HPDE6-E6E7 (cell line): ENCODE measurements at regions not wholly inside any gene's neighbourhood (a gene's known extent, or its start where the extent isn't known, plus 50 kb on each side); places are given as distances from the start of the nearest gene placed in this dataset.

Experiments used
- DNase-seq: peaks from one replicate; pipeline ENCODE4 v3.0.0; 2011; ENCODE audit warnings: missing footprints; ENCODE audit errors: extremely low spot score

DNA sequence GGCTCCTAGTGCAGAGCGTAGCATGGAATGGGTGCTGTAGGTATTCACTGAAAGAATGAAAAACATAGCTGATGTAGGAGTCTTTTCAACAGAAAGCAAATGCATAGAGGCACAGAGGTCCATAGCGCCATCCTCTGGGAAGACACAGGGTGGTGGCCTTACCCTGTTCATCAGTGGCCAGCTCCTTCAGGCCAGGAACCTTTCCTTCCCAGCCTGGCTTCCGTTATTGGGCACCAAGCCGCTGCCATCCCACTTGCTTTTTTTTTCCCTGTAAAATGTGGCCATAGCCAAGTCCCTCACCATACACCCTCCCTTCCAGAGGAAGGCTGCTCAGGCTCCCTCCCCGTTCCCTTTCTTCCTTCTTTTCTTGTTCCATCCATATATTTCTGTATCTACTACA is 118.1 kb downstream of the ZNF621 start:
- no peak for DNase-seq

DNA sequence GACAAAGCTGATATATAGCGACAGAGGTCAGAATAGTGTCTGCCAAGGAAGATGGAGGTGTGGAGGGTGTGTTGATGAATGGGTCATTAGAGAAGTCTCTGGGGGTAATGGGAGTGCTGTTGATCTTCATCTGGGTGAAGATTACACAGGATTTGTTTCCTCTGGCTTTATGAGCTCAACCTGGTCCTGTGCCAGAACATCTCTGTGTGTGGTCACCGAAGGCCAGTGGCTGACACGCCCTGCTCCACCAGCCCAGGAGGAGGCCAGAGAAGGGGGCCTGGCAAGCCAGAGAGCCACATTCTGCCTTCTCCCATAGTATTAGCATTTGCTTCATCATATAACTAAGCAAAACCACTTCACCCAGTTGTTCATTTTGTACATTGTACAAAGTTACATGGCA is 121.1 kb downstream of the ZNF621 start:
- DNase-seq = no peak

DNA sequence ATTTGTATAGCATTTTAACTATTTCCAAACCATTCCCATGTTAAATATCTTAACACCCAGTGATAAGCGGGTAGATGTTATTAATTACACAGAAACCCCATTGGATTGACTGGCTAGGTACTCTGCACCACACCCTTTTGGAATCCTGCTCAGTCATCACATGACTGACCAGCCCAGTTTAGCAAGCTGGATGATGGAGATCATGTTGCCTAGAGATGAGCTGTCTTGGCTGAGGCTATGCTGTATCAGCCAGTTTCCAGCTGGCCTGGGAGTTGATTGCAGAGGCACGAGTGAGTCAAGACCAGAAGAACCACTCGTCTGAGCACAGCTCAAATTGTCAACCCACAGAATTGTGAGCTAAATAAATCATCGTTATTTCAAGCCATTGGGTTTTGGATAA is 124.6 kb downstream of the ZNF621 start:
- DNase-seq = no peak

DNA sequence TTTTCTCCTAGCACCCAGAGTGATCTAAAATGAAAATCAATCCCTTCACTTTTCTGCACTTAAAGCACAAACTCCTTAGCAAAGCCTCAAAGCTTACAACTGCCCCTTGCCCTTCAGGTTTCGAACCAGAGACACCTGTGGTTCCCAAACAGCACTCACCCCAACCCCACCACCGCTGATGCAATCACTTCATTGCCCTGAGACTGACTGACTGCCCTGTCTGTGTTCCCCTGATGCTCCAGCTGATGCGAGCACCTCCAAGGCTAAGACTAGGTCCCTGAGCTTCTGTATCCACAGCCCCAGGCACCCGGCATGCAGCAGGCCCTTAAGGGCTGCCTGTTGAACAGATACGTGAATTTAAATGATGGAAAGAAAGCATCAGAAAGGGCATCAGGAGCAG is 127.3 kb downstream of the ZNF621 start:
- DNase-seq = no peak

DNA sequence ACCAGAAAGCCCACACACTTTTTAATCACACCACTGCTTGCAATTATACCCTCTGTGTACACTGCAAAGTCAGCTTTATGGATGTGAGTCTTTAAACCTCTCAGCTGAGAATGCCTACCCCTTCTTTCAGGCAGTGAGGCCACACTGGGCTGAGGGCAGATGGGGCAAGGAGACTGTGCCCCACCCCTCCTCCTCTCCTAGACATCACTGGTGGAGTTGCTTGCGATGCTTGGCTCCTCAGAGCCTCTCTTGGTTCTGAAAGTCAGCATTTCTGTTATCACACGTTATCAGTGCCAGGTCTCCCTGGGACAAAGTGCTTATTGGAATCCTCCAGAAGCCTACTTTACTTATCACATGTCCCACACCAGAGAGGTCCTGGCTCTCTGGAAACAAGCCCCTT is 128.2 kb downstream of the ZNF621 start:
- DNase-seq = no peak

DNA sequence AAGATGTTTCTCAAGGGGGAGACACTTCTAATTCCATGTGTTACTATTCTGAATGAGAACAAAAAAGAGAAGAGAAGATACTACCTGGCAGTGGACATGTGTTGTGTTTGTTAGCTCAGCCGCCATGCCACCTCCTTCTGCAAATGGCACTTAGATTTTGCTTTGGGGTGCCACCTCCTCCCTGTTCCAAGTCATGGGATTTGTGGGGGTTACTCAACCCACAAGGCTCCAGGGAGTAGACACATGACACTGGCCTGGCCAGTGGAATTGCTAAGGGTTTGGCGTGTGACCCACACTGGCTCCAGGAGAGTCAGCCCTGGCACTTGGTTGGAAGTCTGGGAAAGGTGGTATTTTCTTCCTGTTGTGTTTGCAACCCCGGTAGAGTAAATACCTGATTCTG is 129.1 kb downstream of the ZNF621 start:
- DNase-seq = no peak

DNA sequence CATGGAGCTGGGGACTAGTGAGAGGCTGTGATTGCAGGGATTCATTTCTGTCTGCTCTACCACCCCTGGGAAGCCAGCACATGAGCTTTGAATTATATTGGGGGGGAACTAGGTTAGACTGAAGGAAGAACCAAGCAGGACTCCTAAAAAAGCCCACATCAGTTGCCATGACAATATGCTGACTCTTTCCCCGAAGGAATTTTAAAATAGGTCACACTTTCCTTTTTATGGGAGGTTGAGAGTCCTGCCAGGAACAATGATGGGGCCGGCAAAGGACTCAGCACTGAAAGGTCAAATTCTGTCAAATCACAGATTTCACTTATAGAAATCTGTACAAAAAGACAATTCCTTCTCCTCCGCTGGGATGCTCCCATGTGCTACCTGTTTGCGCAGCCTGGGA is 130.8 kb downstream of the ZNF621 start:
- DNase-seq = no peak

DNA sequence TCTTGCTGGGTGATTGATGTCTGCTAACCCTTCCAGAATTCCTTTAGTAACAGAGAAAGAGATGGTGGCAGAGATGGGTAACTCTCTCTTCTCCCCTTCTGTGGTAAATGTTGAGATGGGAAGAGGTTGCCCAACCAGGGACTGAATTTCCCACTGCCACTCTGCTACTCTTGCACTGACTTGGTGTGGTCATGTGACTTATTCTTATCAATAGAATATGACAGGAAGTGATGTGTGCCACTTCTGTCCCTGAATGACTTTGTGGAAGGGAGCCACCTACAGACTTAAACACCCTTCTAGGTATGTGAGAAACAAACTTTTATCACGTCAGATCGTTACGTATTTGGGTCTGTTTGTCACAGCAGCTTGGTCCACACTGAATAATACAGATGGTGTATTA is 132.9 kb downstream of the ZNF621 start:
- no peak for DNase-seq

DNA sequence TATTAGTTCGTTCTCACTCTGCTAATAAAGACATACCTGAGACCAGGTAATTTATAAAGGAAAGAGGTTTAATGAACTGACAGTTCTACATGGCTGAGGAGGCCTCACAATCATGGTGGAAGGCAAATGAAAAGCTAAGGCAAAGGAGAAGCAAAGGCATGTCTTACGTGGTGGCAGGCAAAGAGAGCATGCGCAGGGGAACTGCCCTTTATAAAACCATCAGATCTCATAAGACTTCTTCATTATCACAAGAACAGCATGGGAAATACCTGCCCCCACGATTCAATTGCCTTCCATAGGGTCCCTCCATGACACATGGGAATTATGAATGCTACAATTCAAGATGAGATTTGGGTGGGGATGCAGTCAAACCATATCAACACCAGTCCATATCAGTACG is 133.5 kb downstream of the ZNF621 start:
- DNase-seq = no peak

DNA sequence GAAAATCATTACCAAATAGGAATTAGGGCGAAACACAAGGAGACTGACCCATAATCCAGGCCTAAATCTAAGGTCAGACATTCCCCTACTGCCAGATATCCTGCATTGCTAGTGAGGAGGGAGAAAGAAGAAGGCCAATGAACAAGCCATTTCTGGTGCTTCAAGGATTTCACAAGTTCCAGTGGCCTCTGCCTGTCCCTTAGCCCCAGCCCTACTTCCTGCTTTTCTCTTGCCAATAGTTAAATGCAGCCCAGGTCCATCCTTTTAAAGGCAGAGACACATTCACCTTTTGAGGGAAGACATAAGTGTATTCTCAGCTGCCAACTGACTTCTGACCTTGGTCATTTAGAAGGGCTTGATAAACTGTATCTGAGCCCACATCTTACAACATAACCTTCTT is 135.8 kb downstream of the ZNF621 start:
- DNase-seq = no peak

DNA sequence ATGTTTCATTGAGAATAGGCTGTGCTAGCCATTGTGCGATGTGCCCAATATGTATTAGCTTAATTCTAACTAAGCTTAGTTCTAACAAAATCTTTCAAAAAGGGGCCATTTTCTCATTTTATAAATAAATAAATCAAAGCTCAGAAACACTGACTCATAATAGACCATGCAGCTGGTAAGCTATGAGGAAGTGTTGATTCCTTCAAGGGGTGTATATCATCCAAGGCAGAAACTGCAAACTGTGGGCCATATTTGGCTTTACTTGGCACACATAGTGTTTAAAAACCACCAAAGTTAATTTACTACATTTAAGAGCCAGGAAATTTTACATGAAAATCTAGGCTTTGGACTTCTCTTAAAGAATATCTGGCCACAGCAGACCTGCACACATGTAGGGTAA is 136.5 kb downstream of the ZNF621 start:
- no peak for DNase-seq

DNA sequence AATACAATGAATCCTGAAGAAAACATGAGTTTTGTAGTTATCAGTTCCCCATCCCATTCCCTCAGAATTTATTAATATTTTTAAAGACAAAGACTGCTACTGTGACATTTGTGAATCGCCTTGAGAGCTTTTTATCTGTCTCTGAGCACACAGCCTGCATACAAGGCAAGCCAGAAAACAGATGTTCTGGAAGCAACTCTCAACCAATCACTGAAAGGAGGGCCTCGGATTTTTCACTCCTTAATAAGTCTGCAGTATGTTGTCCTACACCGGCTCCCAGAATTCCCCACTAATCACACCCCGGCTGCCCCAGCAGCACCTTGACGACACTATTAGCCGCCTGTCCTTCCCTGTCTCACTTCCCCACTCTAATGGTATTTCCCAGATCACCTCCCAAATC is 138.5 kb downstream of the ZNF621 start:
- no peak for DNase-seq

DNA sequence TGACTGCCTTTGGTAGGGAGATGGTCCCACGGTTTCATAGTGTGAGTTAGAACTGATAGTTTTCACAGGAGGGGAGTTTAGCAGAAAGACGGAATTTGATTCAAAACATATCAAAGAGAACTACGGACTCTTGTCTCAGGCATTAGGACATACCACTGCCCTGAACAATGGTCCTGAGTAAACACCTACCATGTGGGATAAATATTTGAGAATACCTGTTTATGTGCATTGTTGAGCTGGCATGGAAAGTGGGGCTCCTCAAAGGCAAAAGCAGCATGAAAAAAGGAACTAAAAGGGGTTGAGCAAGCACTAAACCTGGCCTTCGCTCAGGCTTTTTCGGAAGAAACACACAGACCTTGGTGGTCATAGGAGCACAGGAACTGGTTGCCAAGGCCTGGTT is 144.4 kb downstream of the ZNF621 start:
- DNase-seq = no peak

DNA sequence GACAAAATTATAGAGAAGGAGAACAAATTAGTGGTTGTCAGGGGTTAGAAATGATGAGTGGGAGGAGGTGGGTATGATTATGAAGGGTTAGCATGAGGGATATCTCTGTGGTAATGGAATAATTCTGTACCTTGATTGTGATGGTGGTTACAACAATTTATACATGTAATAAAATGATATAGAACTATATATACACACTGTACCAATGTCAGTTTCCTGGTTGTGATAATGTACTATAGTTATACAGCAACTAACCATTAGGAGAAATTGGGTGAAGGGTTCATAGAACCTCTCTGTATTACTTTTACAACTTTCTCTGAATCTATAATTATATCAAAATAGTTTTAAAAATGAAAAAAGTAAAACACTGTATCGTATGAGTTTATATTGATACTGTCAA is 148.1 kb downstream of the ZNF621 start:
- no peak for DNase-seq

DNA sequence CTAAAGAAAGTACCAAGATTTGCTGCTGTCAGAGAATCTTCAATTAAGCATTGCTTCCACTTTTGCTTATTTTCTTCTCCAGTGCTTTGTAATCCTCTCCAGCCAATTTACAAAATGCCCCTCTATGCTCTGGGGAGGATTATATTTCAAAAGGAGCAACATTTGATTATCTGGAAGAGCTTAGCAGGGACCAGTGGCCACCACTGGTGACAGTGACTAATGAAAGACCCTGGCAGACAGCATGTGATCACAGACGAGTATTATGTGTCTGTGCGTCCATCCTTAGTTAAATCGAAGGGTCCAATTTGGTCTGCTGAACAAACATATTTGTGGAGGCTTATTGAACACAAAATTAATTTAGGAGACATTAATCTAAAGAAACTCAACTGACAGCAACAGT is 152.6 kb downstream of the ZNF621 start:
- DNase-seq = no peak

DNA sequence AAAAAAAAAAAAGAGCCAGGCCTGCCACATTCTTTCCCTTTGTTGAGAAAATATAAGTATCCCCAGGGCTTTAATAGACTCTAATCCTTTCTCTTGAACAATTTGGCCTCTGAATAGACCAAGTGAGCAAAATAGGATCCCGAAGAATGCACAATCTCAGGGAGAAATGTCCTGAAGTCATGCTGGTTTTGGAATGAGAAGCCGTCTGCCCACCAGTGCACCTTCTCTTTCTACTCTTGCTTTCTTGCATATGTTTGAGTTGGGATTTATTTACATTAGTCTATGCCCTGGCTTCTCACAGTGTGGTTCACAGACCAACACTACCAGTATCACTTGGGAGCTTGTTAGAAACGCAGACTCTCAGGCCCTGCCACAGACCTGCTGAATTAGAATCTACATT is 153.0 kb downstream of the ZNF621 start:
- no peak for DNase-seq

DNA sequence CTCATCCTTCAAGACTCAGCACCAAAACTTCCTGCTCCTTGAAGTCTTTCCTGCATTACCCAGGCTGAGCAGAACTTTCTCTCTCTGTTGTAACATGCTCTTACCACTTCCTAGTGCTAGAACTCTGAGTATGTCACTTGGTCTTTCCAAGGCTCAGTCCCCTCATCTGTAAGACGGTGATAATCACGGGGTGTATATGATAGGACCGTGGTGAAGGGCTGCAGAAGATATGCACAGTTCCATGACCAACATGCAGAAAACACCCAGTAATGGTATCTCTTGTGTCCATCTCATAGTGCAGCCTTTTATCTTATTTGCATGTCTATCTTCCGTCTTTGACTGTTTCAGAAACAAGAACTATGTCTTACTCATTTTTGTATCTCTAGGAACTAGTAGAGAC is 154.5 kb downstream of the ZNF621 start:
- DNase-seq = no peak

DNA sequence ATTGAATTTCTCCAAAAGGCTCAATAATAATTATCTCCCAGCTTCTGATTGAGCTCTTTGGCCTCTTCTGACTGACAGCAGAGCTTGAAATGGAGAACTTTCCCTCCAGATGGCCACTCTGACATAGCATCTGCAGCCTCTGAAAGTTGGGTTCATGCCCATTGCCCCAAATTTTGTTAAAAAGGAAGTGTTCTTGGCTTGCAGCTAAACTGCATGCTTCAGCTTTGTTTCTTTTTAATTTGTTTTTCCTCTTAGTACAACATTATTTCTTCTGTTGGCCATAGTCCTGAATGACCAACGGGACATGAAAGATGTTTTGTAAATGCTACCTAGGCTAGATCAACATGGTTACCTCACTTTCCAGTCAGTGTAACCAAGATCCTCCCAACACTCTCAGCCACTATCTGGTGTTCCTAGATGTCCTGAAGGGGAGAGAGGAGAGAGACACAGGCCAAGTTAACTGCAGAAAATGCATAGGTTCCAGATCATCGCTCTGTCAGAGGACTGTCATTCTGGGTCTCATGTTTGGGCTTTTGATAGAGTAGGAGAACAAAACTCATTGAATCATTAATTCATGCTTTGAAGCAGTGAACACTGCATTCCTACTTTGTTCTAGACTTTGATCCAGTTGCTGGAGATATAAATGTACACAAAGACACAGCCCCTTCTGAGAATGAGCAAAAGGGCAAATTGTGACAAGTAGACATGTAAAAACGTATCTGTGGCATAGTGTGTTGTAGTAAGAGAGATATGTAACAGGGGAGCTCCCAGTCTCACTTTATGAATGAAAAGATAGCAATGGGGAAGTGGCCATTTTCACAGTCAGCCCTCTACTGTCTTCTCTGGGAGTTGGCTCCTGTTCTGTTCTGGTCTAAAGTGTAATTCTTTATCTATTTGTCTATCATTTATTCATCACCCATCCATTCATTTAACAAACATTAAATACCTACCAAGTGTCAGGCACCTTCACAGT is 156.2 kb downstream of the ZNF621 start:
- no peak for DNase-seq

DNA sequence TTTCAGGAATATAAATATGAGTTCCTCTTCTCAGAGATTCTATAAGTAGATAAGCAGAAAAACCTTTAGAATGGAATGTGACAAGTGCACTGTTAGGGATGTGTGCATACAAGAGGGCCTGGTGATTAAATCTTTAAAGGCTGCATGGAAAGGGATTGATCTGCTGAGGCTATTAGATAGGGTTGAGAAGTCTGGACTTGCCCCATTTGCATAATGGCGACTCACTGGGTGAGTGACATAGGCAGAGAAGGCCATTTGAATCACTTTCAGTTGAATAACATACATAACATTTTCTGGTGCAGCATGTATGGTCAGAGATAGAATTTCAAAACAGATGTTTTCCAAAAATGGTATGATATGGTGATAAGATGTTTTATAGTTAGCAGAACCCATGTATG is 156.9 kb downstream of the ZNF621 start:
- DNase-seq = no peak

DNA sequence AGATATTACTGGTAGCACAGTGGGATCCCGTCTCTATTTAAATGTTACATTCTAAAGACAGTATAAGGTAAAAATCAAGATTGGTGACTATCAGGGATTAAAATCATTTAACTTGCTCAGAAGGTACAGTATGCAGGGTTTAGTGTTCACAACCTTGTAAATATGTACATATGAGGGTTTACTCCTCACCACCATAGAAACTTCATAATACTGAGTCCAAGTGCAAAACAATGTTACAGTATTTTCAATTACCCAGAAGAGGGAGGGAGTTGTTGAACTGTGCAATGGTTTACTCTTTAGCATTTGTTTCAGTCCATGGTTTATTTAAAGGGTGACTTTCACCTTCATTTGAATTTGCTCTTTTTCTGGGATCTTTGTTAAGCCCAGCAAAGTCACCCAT is 165.1 kb downstream of the ZNF621 start:
- DNase-seq = no peak

DNA sequence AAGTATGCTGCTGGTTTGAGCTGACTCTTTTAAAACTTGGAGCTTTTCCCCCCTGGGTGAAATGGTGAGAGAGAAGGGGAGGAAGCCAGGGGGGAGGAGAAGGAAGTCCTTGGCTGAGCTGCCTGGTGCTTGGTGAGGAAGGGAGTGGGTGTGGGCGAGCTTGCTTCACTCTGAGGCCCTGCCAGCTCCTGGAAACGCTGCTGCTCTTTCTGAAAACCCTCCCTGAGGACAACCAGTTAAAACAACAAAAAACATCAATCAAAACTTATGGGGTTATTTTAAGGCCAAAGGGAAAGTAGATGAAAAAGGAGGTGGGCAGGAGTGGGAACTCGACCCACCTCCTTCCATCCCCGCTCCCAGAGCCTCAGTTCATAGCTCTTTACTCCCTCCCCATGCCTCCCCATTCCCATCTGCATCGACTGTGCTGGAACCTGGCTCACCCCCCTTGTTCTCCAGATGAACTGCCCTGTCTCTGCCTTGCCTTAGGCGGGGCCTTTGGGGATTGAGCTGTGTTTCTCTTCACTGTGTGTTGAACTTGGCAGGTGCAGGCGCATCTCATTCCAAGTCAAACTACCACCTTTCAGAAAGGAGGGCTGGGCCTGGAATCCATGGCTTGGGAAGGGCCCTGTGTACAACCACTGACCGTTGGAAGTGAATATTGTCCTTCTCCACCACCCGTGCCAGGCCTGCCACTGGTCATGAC is 166.1 kb downstream of the ZNF621 start:
- no peak for DNase-seq

DNA sequence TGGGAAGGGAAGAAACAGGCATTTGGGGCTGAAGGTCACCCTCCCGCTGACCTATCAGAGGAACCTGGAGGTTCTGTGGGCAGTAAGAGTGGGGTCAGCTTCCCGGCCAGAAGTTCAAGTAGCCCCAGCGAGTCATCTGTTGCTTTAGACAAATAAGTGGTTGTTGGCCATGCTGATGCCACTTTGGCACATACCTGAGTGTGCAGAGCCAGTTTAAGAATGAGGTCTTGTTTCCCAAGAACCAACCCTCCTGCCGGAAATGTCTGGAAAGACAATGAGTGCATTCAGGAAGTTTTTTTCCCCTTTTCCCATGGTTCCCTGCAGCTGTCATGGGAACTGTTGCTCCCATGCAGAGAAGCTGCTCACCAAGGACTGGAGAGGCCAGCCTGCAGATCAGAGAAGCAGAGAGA is 166.7 kb downstream of the ZNF621 start:
- no peak for DNase-seq

DNA sequence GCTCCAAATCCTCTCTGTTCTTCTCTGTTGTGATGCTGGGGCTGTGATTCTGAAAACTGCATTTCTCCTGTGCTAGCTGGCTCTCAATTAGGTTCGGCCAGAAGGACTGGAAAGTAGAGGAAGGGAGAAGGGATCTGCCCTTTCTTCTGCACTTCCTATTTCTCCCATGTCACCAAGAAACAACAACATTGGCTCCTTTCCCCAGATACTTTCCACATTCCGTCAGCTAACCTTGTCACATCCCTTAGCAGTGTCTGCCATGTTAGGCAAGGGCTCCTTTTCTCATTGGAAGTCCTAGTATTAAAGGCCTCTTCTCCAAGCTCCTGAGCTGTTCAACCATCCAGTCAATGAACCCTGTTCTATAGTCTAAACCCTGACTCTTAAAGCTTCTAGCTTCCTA is 171.1 kb downstream of the ZNF621 start:
- DNase-seq = no peak
